Mesenchymal stem cell (in vitro differentiated cells and primary cell): ENCODE measurements at regions not wholly inside any gene's neighbourhood (a gene's known extent, or its start where the extent isn't known, plus 50 kb on each side); places are given as distances from the start of the nearest gene placed in this dataset.
"Not testable (repeated sequence)": the region's sequence is repeated elsewhere in the genome, so short reads cannot be mapped to it uniquely, and the experiment has no call there.

Source experiments
- DNase-seq: peaks from one replicate; pipeline ENCODE4 v3.0.0-alpha.2; 2013
- H2AFZ ChIP-seq: one replicate; pipeline ENCODE4 v1.6.1; 2013; ENCODE audit warnings: low read depth, mild to moderate bottlenecking, control low read depth, inconsistent platforms, low read length, moderate library complexity
- H2AK5ac ChIP-seq: 2 replicates; pipeline ENCODE4 v1.6.1; 2013; ENCODE audit warnings: low read length, moderate library complexity, mild to moderate bottlenecking, inconsistent platforms; ENCODE audit not compliant: severe bottlenecking
- H2BK120ac ChIP-seq: one replicate; pipeline ENCODE4 v1.6.1; 2013; ENCODE audit warnings: low read depth, mild to moderate bottlenecking, inconsistent platforms, low read length, moderate library complexity
- H2BK12ac ChIP-seq, 2 experiments: one replicate each; pipeline ENCODE4 v1.6.1; 2013; ENCODE audit warnings: inconsistent platforms in 2 of 2, low read length in 2 of 2, mild to moderate bottlenecking in 2 of 2, moderate library complexity in 2 of 2, control low read depth in 1 of 2
- H2BK15ac ChIP-seq: one replicate; pipeline ENCODE4 v1.6.1; 2013; ENCODE audit warnings: mild to moderate bottlenecking, low read depth, inconsistent platforms; ENCODE audit not compliant: poor library complexity, severe bottlenecking
- H2BK5ac ChIP-seq: 2 replicates; pipeline ENCODE4 v1.6.1; 2013; ENCODE audit warnings: low read depth, mild to moderate bottlenecking, low read length, control low read depth, inconsistent platforms; ENCODE audit not compliant: poor library complexity, severe bottlenecking
- H3K14ac ChIP-seq, 2 experiments: one replicate each; pipeline ENCODE4 v1.6.1; 2013; ENCODE audit warnings: inconsistent platforms in 2 of 2, low read length in 2 of 2, control low read depth in 1 of 2, mild to moderate bottlenecking in 1 of 2, moderate library complexity in 1 of 2
- H3K18ac ChIP-seq, 2 experiments: one replicate each; pipeline ENCODE4 v1.6.1; 2013; ENCODE audit warnings: inconsistent platforms in 2 of 2, low read length in 2 of 2, control low read depth in 1 of 2, low read depth in 1 of 2, mild to moderate bottlenecking in 1 of 2
- H3K23ac ChIP-seq, 2 experiments: one replicate each; pipeline ENCODE4 v1.6.1; 2013; ENCODE audit warnings: inconsistent platforms in 2 of 2, low read length in 2 of 2, mild to moderate bottlenecking in 2 of 2, moderate library complexity in 2 of 2, control low read depth in 1 of 2
- H3K27ac ChIP-seq: 2 replicates; pipeline ENCODE4 v1.5.1; 2013; ENCODE audit warnings: mild to moderate bottlenecking, moderate library complexity, low read length, control low read depth, inconsistent platforms; ENCODE audit not compliant: poor library complexity, severe bottlenecking
- H3K27me3 ChIP-seq, 2 experiments: 2 replicates each; pipeline versions ENCODE4 v1.6.1 to v1.7.0; 2013; ENCODE audit warnings: low read length in 2 of 2, mild to moderate bottlenecking in 2 of 2, moderate library complexity in 2 of 2, control low read depth in 1 of 2, inconsistent platforms in 1 of 2; ENCODE audit not compliant: control insufficient read depth in 1 of 2, insufficient read depth in 1 of 2
- H3K36me3 ChIP-seq, 2 experiments: 2 replicates each; pipeline versions ENCODE4 v1.6.1 to v1.7.0; 2013; ENCODE audit warnings: low read length in 2 of 2, control low read depth in 1 of 2, inconsistent platforms in 1 of 2, low read depth in 1 of 2, mild to moderate bottlenecking in 1 of 2; ENCODE audit not compliant: insufficient read depth in 2 of 2, control insufficient read depth in 1 of 2
- H3K4ac ChIP-seq, 2 experiments: one replicate each; pipeline ENCODE4 v1.6.1; 2013; ENCODE audit warnings: inconsistent platforms in 2 of 2, low read length in 2 of 2, mild to moderate bottlenecking in 2 of 2, moderate library complexity in 2 of 2, control low read depth in 1 of 2, low read depth in 1 of 2
- H3K4me1 ChIP-seq: 2 replicates; pipeline ENCODE4 v1.6.1; 2013; ENCODE audit warnings: low read depth, low read length, control low read depth; ENCODE audit not compliant: control insufficient read depth, insufficient read depth
- H3K4me2 ChIP-seq: 2 replicates; pipeline ENCODE4 v1.6.1; 2013; ENCODE audit warnings: low read length, mild to moderate bottlenecking, inconsistent platforms; ENCODE audit not compliant: poor library complexity, severe bottlenecking
- H3K4me3 ChIP-seq, 2 experiments: 2 replicates each; pipeline versions ENCODE4 v1.5.1 to v1.7.0; 2013; ENCODE audit warnings: low read length in 2 of 2, mild to moderate bottlenecking in 2 of 2, control low read depth in 1 of 2, low read depth in 1 of 2; ENCODE audit not compliant: insufficient read depth in 1 of 2
- H3K79me1 ChIP-seq: replicated peaks from 2 replicates; pipeline ENCODE4 v1.6.1; 2013; ENCODE audit warnings: mild to moderate bottlenecking, control low read depth, low read length, inconsistent platforms; ENCODE audit not compliant: poor library complexity, severe bottlenecking
- H3K9ac ChIP-seq: 2 replicates; pipeline ENCODE4 v1.7.0; 2013; ENCODE audit warnings: mild to moderate bottlenecking, low read length, moderate library complexity
- H3K9me3 ChIP-seq: 2 replicates; pipeline ENCODE4 v1.7.0; 2013; ENCODE audit warnings: mild to moderate bottlenecking, low read length; ENCODE audit not compliant: control insufficient read depth
- H4K8ac ChIP-seq: one replicate; pipeline ENCODE4 v1.6.1; 2013; ENCODE audit warnings: inconsistent platforms, mild to moderate bottlenecking, low read length, moderate library complexity
- H4K91ac ChIP-seq: one replicate; pipeline ENCODE4 v1.6.1; 2013; ENCODE audit warnings: mild to moderate bottlenecking, low read length, inconsistent platforms
- WGBS: methylation state at CpG from one replicate; pipeline ENCODE4 v1.1.7; 2013; ENCODE audit warnings: mixed read lengths; 5-methylcytosine and 5-hydroxymethylcytosine counted together

GRCh38 chr7:13124629-13125028 lies 437.2 kb downstream of the ARL4A start:
- H2BK12ac ChIP-seq, H3K14ac ChIP-seq, H2BK120ac ChIP-seq, H2AK5ac ChIP-seq, H3K4ac ChIP-seq, H2AFZ ChIP-seq, H3K4me1 ChIP-seq, DNase-seq, H2BK15ac ChIP-seq, H3K4me3 ChIP-seq, H3K27ac ChIP-seq, H4K8ac ChIP-seq, H3K23ac ChIP-seq, H4K91ac ChIP-seq, H3K79me1 ChIP-seq, H3K9me3 ChIP-seq, H3K27me3 ChIP-seq, H2BK5ac ChIP-seq, H3K9ac ChIP-seq, H3K4me2 ChIP-seq, H3K18ac ChIP-seq, H3K36me3 ChIP-seq: not testable (repeated sequence)
- WGBS = 95% methylated on average over 2 of the region's 2 CpGs

- no peak overlapping the region for H4K8ac ChIP-seq
- no peaks in the 10 kb centered on the region for H3K4me1 ChIP-seq
- no peaks in the 10 kb centered on the region for H3K27me3 ChIP-seq
- H2BK12ac ChIP-seq = no peak overlapping the region
- H3K79me1 ChIP-seq = no peaks in the 10 kb centered on the region
- no peaks in the 10 kb centered on the region for H3K36me3 ChIP-seq
- no peak overlapping the region for H3K27ac ChIP-seq
- no peak overlapping the region for H3K9ac ChIP-seq
- H3K18ac ChIP-seq = no peak overlapping the region
- no peak overlapping the region for H2BK120ac ChIP-seq
- 86% methylated on average over 5 of the region's 5 CpGs for WGBS
- no peak overlapping the region for H4K91ac ChIP-seq
- no peak overlapping the region for H3K4ac ChIP-seq
- no peak overlapping the region for H3K4me3 ChIP-seq
- peak overlapping the region in 1 of 2 experiments; percentile 56 for H3K23ac ChIP-seq
- no peak overlapping the region for H3K14ac ChIP-seq
- H3K9me3 ChIP-seq = peaks cover 4% of the 10 kb centered on the region
- no peak overlapping the region for H3K4me2 ChIP-seq
- DNase-seq = no peak
- no peak overlapping the region for H2BK15ac ChIP-seq
- H2BK5ac ChIP-seq = no peak overlapping the region
- no peak overlapping the region for H2AFZ ChIP-seq
- H2AK5ac ChIP-seq = no peak overlapping the region
Measured at GRCh38 chr7:13126347-13126746, 438.9 kb downstream of the ARL4A start.

GRCh38 chr7:13130321-13130720 lies 442.9 kb downstream of the ARL4A start:
- Histone ChIP-seq H3K23ac (no peak overlapping the region), H4K91ac (no peak overlapping the region), H3K36me3 (no peaks in the 10 kb centered on the region), H3K79me1 (no peaks in the 10 kb centered on the region), H3K4ac (no peak overlapping the region), H3K27ac (no peak overlapping the region), H2AK5ac (no peak overlapping the region), H3K9me3 (no peaks in the 10 kb centered on the region), H2BK5ac (no peak overlapping the region), H3K4me3 (no peak overlapping the region), H2BK120ac (no peak overlapping the region), H2BK15ac (no peak overlapping the region), H4K8ac (no peak overlapping the region), H2AFZ (no peak overlapping the region), H3K4me2 (no peak overlapping the region), H3K14ac (no peak overlapping the region), H3K18ac (no peak overlapping the region), H2BK12ac (no peak overlapping the region), H3K4me1 (no peaks in the 10 kb centered on the region), H3K27me3 (no peaks in the 10 kb centered on the region), H3K9ac (no peak overlapping the region)
- DNase-seq = no peak
- WGBS = 96% methylated on average over 4 of the region's 4 CpGs

- H3K4me2 ChIP-seq, H4K91ac ChIP-seq, H2AFZ ChIP-seq, H3K14ac ChIP-seq, H3K23ac ChIP-seq, H3K9me3 ChIP-seq, H3K4me1 ChIP-seq, DNase-seq, H3K79me1 ChIP-seq, H3K27ac ChIP-seq, H3K4ac ChIP-seq, H3K18ac ChIP-seq, H3K9ac ChIP-seq, H2BK15ac ChIP-seq, H2BK12ac ChIP-seq, H3K27me3 ChIP-seq, H3K36me3 ChIP-seq, H2BK120ac ChIP-seq, H3K4me3 ChIP-seq, H2AK5ac ChIP-seq, H2BK5ac ChIP-seq, H4K8ac ChIP-seq: not testable (repeated sequence)
- 91% methylated on average over 3 of the region's 3 CpGs for WGBS
Measured at GRCh38 chr7:13130906-13131305, 443.5 kb downstream of the ARL4A start.
